ENCODE measurements at regions not wholly inside any gene's neighbourhood (a gene's known extent, or its start where the extent isn't known, plus 50 kb on each side); places are given as distances from the start of the nearest gene placed in this dataset.
"Not testable (repeated sequence)": the region's sequence is repeated elsewhere in the genome, so short reads cannot be mapped to it uniquely, and the experiment has no call there.

DNA sequence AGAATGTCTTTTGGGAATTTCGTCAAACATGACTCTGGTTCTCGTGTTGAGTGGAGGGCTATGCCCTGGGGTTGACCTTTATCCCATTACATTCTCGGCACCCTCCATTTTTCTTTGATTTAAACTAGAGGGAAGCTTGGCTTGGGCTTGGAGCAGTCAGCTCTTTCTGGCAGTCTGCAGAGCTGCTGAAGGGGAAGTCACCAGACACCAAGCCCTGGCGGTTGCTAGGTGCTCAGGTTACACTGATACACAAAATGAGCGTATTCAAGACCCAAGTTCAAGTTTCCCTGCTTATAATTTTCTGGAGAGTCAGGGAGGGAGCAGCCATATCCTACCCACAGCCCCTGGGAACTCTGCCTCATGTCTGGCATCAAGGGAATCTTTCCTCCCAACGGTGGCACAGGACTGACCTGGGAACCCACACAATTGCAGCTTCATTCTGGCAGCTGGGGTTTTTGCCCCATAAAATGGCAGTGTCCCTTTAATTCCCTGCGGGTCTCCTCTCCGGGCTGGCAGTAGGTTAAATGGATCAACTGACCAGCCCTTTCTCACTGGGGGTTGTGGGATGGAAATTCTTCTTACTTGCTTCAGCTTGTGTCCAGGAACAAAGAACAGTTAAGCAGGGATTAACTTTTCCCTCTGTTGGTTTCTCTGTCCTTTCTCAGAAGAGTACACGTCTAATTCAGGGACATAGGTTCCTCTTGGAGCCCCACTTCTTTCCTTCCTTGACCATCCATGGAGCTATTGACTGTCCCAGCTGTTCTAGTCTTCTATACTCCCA is 110.0 kb upstream of the DLG1 start:
- no peak for DNase-seq (ENCODE audit: low read depth in 2 of 2, low spot score in 1 of 2)

- DNase-seq (ENCODE audit: low read depth in 2 of 2, low spot score in 1 of 2): no peak
Measured at GRCh38 chr3:197407526-197407925, 109.1 kb upstream of the DLG1 start.

DNA sequence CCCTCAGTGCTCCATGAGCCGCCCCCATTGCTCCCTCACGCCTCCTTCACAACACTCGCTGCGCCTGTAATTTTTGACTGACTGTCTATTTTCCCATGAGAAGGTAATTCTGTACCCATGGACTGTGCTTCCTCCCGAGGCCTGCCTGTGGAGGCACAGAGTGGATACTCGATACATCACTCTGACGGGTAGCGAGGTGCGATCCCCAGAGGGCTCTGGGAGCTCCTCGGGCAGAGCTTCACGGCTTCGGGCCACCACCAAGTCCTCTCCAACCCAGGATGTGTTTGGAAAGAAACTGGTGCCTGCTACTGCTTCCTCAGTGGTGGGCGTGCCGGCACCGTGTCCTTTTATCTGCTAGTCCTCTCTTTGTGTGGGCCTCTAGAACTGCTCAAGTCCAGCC is 108.6 kb upstream of the DLG1 start:
- DNase-seq (ENCODE audit: low read depth in 2 of 2, low spot score in 1 of 2): no peak

DNA sequence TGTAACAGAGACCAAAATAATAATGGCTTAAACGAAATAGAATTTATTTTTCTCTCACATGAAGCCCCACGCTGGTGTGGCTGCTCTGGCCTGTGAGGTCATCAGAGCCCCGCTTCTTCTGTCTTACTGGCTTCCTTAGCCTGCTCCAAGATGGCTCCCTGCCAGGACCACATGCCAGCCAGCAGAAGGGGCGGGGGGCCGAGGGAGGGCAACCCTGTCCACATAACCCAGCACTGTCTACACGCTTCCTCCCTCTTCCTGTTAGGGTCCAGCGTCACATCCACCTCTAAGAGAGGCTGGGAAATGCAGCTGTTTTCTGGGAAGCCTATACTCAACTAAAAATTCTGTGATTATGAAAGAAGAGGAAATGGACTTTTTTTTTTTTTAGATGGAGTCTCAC is 107.9 kb upstream of the DLG1 start:
- DNase-seq (ENCODE audit: low read depth in 2 of 2, low spot score in 1 of 2): no peak

DNA sequence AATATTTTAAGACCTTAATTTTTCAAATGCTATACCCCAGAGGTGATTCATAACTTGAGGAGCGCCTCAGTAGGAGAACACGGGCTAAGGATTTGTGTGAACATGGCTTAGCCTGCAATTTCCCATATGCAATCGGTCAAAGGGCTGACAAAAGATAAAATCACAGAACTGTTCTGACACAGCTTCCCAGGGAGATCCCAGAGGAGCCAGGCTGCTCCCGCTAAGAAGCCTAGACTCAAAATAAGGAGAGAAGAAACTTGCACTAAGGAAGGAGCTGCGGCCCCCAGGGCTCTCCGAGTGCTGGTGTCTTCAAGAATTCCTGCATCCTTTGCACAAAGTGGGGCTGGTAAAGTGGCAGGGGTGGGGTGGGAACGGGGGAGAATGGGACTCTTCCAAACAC is 106.3 kb upstream of the DLG1 start:
- no peak for DNase-seq (ENCODE audit: low read depth in 2 of 2, low spot score in 1 of 2)

- no peak for DNase-seq (ENCODE audit: low read depth in 2 of 2, low spot score in 1 of 2)
Measured at GRCh38 chr3:197404030-197404429, 105.6 kb upstream of the DLG1 start.

DNA sequence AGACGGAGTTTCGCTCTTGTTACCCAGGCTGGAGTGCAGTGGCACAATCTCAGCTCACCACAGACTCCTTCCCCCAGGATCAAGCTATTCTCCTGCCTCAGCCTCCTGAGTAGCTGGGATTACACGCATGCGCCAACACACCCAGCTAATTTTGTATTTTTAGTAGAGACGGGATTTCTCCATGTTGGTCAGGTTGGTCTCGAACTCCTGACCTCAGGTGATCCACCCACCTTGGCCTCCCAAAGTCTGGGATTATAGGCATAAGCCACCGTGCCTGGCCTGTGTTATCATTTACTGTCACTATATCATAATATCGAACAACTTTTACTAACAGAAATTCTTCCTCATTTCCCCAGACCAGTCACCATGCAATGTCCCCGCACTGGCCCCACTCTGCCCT is 104.0 kb upstream of the DLG1 start:
- DNase-seq (ENCODE audit: low read depth in 2 of 2, low spot score in 1 of 2): not testable (repeated sequence)

- no peak for DNase-seq (ENCODE audit: low read depth in 2 of 2, low spot score in 1 of 2)
Measured at GRCh38 chr3:197399486-197399885, 101.1 kb upstream of the DLG1 start.

GRCh38 chr3:197398286-197398878 is 100.0 kb upstream of the DLG1 start:
- DNase-seq (ENCODE audit: low read depth in 2 of 2, low spot score in 1 of 2): no peak

GRCh38 chr3:197397838-197398237 is 99.4 kb upstream of the DLG1 start:
- DNase-seq (ENCODE audit: low read depth in 2 of 2, low spot score in 1 of 2): no peak

GRCh38 chr3:197394464-197395321 is 96.3 kb upstream of the DLG1 start:
- DNase-seq (ENCODE audit: low read depth in 2 of 2, low spot score in 1 of 2): no peak

DNA sequence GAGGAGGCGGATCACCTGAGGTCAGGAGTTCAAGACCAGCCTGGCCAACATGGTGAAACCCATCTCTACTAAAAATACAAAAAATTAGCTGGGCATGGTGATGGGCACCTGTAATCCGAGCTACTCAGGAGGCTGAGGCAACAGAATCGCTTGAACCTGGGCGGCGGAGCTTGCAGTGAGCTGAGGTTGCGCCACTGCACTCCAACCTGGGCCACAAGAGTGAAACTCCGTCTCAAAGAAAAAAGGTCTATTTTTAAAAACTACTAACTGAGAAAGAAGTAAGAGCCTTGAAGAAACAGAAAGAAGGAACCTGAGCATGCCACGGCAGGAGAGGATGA is 95.7 kb upstream of the DLG1 start:
- DNase-seq (ENCODE audit: low read depth in 2 of 2, low spot score in 1 of 2): not testable (repeated sequence)

DNA sequence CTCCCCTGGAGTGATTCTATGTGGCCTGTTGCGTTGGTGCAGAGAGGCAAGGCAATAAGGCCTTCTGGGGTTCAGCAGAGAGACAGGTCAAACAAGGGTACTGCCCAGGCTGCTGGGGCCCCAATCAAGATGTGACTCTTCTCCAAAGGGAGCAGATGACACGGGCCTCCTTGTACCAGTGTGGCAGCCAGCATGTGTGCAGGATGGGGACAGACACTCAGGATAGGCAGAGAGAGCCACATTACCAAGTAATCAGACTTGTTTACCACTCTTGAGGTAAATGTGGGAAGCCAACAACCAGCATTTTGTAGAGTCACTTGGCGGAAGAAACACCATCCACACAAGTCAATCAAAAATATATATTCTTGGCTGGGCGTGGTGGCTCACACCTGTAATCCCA is 95.3 kb upstream of the DLG1 start:
- no peak for DNase-seq (ENCODE audit: low read depth in 2 of 2, low spot score in 1 of 2)

DNA sequence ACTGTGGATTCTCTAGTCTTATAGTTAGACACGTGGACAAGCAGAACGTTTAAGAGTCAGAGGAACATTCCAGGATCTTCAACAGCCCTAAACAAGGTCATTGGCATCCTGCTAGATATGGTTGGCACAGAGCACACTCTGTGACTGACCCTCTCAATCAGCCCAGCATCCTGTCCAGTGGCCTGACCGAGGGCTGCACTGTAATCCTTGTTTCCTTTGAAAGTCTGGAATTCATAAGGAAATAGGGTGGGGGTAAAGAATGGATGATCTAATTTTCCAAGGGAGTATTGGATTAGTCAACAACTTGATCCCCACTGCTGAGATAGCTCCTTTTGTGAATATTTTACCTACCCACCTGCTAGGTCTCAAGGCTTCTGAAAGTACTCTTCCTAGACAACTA is 94.5 kb upstream of the DLG1 start:
- DNase-seq (ENCODE audit: low read depth in 2 of 2, low spot score in 1 of 2): no peak

DNA sequence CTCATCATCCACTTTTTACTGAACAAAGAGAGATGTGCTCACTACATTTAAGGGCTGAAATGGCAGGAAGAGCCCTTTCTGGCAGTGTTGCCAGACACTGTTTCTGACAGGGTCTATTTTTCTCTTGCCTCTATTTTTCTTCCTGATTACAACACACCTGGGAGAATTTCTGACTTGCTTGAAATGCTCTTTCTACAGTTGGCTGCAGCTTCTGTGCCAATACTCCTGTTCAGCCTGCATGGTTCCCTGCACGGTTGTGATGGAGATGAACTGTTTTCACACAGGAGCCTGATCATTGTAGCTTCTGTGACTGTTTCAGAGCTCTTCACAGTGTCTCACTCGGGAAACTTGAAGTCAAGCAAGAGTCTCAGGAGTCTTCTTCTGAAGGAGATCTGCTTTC is 83.0 kb upstream of the DLG1 start:
- no peak for DNase-seq (ENCODE audit: low read depth in 2 of 2, low spot score in 1 of 2)

DNA sequence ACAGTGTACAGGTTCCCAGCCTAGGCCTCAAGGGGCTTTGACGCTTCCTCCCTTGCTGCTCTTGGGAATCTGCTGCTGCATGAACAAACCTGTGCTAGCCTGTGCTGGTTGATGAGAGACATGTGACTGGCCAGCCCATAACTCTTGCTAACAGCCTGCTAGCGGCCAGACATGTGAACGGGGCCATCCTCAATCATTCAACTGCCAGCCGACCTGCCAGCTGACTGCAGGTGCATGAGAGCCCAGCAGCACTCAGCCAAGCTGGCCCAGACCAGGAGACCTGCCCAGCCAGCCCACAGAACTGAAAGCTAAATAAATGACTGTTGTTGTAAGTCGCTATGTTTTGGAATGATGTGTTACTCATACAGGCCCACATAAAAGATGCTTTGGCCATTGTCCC is 82.4 kb upstream of the DLG1 start:
- DNase-seq (ENCODE audit: low read depth in 2 of 2, low spot score in 1 of 2): no peak

DNA sequence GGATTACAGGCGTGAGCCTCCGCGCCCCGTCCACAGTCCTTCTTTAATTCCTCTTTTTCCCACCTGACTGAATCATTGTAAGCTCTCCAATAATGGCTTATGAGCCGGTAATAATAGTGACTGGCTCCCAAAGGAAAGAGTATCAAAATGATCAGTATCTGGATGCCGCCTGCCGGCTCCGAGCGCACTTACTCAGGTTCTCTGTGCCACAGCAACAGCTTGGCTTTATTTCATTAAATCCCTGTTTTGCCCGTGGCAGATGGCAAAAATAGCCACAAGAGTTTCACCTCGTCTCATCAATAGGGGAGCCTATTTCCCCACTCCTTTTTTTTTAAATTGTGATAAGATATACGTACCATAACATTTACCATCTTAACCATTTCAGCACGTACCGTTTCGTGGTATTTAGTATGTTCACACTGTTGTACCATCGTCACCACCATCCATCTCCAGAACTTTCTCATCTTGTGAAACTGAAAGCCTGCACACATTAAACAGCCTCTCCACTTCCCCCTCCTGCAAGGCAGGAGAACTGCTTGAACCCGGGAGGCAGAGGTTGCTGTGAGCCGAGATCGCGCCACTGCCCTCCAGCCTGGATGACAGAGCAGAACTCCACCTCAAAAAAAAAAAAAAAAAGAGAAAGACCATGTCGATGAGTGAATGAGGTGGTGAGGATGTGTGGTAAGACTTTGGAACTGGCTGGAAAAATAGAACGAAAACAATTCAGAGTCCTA is 80.7 kb upstream of the DLG1 start:
- no peak for DNase-seq (ENCODE audit: low read depth in 2 of 2, low spot score in 1 of 2)

DNA sequence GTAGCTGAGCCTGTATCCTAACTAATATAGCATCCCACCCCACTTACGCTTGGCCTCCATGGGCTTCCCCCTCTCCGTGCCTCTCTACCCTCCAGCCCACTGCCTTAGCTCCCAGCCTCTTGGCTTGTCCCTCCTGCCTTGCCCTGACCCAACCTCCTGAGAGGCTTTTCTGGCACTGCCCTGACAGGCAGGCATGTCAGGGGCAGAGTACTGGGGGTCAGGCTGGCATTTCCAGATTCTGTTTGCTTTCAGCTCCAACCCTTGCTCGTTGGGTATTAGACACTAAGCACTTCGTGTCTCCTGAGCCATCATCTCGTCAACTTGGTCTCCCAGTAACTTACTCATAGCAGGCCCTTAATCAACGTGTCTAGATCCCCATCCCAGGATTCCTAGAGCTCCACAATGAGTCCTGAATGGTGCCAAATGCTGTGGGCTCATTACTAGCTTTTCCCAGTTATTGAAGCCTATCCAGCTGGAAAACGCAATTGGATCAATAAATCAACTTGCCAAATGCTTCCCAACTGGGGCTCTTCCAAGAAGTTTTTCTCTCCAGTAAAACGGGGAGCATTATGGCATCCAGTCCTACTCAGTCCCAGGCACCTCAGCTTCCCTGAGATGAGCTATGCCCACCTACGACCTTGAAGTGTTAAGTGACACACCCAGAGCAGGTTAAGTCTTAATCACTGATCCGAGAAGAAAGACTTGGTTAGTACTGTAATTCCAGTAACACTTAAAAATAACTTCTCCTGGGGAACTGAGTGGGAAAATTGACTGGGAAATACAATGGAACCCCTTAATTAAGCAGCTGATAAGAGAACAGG is 78.5 kb upstream of the DLG1 start:
- DNase-seq (ENCODE audit: low read depth in 2 of 2, low spot score in 1 of 2): no peak

- DNase-seq (ENCODE audit: low read depth in 2 of 2, low spot score in 1 of 2): no peak
Measured at GRCh38 chr3:197376020-197376419, 77.6 kb upstream of the DLG1 start.

- no peak for DNase-seq (ENCODE audit: low read depth in 2 of 2, low spot score in 1 of 2)
Measured at GRCh38 chr3:197375001-197375441, 76.6 kb upstream of the DLG1 start.

GRCh38 chr3:197373096-197373495 is 74.7 kb upstream of the DLG1 start:
- no peak for DNase-seq (ENCODE audit: low read depth in 2 of 2, low spot score in 1 of 2)

Data from stimulated activated CD8-positive, alpha-beta memory T cell treated with anti-CD3 and anti-CD28 coated beads, Interleukin-4, amount 100 ng/mL, for 1 hour (primary cell).